NCI-H446 (cell line): ENCODE measurements at regions not wholly inside any gene's neighbourhood (a gene's known extent, or its start where the extent isn't known, plus 50 kb on each side); places are given as distances from the start of the nearest gene placed in this dataset.
A peak's percentile ranks its signal among the peaks of the same experiment; 100 is the strongest.
"Not testable (repeated sequence)": the region's sequence is repeated elsewhere in the genome, so short reads cannot be mapped to it uniquely, and the experiment has no call there.

Experiments
- DNase-seq, 2 experiments: peaks; one replicate each; lab custom pipeline; 2025; lab: John Stamatoyannopoulos, UW

DNA sequence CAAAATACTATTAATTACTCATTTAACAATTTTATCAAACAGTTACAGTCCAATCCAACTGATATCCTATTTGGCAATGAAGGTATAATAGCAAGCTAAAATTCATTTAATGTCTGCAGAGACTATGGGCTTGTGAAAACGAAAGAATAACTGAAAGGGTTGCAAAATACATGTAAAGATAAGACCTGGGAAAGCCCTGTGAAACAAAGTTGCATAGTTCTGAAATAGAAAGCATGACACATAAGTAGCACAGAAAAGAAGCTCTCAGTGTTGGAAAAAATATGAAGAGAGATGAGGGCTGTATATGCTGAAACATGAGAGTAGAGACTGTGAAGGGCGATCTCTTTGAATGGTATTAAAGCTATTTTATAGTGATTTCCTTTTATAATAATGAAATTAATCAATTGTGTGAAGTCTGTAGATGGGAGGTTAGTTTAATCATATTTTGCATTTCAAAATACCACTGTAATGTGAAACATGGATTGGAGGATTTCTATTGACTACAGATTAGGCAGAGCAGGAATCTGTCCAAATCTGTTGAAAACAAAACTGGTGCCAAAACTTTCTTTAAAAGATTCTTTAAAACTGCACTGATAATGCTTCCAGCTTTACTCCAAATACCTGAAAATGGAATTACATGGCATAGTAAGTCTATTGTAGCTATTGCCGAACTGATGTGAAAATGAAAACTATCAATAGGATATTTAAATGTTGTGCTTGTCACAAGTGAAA lies 1518.9 kb upstream of the B3GALT2 start:
- peak; percentile 63 to 70 for DNase-seq

DNA sequence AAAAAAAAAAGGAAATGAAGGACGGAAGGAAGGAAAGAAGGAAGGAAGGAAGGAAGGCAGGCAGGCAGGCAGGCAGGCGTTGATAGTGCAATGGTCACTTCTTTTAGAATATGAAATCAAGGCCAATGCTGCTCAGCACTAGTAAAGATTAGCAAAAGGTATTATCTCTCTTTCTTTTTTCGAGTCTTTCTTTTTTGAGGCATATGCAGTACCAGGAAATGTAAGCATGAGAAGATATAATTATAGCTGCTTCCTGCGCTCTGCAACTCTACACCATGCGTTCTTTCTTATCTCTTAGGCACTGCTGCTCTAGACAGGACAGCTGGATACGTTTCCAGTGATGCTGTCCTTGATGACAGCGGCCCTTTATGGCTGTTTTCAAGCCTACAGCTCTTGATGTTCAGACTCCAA lies 1512.5 kb upstream of the B3GALT2 start:
- no peak for DNase-seq

DNA sequence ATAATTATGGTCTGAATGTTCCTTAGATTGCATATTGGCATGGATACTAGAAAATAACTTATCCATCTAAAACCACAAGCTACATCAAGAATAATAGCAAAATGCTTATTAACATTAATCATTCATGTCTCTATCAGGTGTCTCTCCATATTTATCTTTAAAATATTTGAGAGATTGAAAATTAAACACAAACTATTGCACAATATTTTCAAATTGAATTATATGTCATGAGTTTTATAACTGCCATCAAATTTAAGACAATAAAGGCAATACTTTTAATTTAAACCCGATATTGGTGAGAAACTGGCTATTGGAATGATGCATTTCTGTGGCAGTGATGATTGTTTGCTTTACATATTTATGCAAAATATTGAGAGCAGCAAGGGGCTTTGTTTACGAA lies 1506.8 kb upstream of the B3GALT2 start:
- DNase-seq, result no peak

DNA sequence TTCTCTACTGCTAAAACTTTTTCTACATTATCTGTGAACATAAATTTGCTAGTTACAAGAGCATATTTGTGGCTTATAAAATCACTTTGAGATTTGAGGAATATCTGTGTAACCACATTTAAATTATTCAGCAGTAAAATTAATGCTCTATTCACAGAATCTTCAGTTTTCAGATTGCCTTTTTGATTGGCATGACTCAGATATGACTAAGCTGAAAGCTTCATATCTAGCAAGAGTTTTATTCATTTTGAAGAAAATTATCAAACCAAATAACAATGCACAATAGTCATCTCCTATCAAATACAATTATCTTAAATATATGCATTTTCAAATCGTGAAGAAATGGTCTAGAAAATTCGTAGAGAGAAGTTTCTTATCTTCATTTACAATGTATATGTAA lies 1498.2 kb upstream of the B3GALT2 start:
- DNase-seq, result no peak

DNA sequence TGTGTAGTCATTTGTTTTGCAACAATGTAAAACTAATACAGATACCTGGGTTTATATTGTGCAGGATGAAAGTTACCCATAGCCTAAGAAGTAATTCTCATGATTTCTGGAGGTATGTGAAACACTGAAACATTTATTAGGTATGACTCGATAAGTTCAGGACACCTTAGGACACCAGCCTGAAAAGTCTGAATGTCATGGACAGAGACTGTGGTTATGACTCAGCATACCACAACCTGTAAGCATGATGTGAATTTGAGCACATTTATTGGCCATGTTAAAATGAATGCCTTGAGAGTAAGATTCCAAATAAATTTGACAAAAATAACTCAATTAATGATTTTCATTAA lies 1471.7 kb upstream of the B3GALT2 start:
- DNase-seq, result no peak

DNA sequence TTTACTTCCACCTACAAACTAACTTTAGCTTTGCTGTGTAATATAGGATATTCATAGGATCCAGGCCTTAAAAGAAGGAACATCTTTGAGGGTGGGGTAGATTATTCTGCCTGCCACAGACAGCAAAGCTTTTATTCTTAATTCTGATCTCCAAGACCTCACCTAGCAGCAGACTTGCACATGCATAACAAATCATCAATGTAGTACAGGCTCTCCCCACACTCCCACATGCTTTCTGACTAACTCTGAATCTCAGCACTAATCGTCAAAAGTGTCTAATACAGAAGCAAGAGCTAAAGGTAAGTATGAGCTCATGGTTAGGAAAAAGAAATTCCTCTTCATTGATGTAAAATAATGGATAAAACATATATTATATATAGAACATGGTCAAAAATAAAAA lies 1468.5 kb upstream of the B3GALT2 start:
- DNase-seq, result no peak

DNA sequence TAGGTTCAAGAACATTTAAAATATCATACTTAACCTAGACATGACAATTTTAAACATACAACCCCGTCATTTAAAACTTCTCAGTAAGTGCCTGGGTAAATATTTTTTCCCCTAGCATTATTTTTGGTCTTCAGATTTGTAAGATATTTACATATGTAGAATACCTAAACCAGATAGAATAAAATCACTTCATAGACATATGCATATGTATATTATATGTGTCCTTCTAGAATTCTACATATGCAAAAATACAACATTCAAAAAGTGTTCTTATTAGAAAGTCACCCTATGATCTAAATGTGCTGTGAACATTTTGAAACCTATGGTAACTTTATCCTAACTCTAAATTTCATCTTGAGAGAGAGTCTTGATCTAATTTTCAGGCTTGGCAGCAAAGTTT lies 1467.0 kb upstream of the B3GALT2 start:
- no peak for DNase-seq

DNA sequence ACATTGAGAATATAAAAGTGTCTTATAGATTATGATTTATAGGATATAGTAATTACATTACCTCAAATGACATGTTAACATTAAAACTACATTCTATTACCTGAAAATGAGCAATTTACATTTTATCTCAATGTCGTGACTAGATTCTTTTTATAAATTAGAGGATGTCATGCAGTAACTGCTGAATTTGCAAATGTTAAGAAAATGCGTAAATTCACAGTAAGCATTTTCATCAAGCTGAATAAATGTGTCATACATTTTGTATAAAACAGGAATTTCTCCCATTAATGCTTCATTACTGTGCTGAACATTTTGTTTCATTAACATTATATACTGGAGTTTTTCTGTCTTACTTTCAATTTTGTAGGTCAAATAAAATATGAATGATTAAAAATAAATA lies 1460.7 kb upstream of the B3GALT2 start:
- no peak for DNase-seq

DNA sequence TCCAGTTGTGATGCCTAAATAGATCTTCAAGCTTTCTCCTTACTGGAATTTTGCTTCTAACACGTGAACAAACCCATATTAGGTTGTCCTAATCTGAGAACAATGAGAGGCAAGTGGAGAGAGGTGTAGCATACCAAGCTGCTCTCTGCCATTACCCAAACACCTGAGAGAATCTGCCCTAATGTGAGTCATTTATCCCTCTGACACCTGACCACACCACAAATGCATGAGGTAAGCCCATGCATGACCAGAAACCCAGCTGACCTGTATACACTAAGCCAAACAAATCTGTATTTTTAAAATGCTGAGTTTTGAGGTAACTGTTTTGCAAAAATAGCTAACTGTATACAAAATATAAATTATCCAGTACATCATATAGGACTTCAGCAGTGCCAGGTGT lies 1458.1 kb upstream of the B3GALT2 start:
- DNase-seq, result no peak

DNA sequence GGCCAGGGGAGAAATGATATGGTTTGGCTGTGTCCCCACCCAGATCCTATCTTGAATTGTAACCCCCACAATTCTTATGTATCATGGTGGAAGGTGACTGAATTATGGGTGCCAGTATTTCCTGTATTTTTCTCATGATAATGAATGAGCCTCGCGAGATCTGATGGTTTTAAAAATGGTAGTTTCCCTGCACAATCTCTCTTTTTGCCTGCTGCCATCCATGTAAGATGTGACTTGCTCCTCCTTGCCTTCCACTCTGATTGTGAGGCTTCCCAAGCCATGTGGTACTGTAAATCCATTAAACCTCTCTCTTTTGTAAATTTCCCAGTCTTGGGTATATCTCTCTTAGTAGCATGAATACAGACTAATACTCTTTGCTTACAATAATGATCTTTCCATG lies 1453.9 kb upstream of the B3GALT2 start:
- DNase-seq, result no peak

DNA sequence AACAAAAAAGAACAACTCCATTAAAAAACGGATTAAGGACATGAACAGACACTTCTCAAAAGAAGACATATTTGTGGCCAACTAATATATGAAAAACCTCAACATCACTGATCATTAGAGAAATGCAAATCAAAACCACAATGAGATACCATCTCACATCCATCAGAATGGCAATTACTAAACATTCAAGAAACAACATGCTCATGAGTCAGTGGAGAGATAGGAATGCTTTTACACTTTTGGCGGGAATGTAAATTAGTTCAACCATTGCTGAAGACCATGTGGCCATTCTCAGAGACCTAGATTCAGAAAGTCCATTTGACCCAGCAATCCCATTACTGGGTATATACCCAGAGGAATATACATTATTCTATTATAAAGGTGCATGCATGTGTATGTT lies 1442.6 kb upstream of the B3GALT2 start:
- no peak for DNase-seq

DNA sequence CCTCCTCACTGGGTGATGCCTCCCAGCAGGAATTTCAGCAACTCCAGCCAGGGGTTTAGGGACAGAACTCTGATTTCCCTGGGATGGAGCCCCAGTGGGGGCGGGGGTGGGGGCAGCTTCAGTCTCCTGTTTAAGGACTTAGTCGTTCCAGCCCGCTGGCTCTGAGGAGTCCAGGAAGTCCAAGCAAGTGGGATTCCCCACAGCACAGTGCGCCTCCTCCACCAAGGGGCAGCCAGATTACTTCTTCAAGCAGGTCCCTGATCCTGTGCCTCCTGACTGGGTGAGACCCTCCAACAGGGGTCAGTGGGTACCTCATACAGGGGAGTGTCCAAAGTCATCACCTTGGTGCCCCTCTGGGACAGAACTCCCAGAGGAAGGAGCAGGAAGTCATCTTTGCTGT lies 1438.4 kb upstream of the B3GALT2 start:
- no peak for DNase-seq

DNA sequence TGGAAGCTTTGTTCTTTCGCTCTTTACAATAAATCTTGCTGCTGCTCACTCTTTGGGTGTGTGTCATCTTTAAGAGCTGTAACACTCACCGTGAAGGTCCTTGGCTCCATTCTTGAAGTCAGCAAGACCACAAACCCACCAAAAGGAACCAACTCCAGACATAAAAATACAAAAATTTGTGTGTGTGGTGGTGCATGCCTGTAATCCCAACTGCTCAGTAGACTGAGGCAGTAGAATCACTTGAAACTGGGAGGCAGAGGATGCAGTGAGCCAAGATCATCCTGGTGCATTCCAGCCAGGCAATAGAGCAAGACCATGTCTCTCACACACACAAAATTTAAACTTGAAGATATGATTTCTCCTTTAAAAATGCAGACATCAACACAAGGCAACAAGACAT lies 1431.7 kb upstream of the B3GALT2 start:
- no peak for DNase-seq

DNA sequence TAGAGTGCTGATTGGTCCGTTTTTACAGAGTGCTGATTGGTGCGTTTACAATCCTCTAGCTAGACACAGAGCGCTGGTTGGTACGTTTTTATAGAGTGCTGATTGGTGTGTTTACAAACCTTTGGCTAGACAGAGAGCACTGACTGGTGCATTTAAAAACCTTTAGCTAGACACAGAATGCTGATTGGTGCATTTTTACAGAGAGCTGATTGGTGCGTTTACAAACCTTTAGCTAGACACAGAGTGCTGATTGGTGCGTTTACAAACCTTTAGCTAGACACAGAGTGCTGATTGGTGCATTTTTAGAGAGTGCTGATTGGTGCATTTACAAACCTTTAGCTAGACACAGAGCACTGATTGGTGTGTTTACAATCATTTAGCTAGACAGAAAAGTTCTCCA lies 1430.9 kb upstream of the B3GALT2 start:
- DNase-seq, result not testable (repeated sequence)

DNA sequence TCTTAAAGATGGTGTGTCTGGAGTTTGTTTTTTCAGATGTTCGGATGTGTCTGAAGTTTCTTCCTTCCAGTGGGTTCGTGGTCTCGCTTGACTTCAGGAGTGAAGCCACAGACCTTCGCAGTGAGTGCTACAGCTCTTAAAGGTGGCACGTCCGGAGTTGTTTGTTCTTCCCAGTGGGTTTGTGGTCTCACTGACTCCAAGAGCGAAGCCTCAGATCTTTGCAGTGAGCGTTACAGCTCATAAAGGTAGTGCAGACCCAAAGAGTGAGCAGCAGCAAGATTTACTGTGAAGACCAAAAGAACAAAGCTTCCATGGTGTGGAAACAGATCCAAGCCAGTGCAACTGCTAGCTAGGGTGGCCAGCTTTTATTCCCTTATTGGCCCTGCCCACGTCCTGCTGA lies 1430.4 kb upstream of the B3GALT2 start:
- DNase-seq, result no peak

DNA sequence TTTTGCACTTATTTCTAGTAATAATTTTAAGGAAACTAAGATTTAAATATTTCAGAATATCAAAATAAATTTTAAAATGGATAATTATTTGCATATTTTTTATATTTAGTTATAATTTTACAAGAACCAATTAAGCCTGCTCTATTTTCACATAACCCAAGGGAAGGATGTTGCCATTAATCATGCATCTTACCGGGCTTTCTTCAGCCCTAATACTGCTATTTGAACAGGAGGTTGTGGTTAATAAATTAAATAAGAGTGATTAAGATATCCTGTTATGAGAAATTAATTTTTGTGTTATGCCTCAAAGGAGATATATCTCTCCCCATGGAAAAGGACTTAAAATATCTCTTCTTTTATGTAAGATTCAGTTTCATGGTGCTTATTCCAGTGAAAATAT lies 1415.8 kb upstream of the B3GALT2 start:
- DNase-seq, result no peak

DNA sequence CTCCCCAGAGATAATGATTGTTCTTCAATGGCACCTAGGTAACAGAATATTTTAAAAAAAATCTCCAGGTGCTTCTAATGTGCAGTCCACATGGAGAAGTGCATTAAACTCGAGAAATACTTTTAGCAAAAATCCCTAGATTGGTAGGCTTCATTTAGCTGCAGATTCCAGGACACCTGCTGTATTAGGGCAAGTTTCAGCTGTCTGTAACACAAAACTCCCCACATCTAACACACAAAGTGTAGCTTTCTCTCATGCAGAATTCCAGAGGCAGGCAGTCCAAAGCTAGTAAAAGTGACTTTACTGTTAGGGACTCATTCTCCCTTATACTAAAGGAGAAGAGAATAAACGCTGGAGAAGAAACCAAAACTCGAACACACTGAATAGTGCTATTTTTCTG lies 1414.3 kb upstream of the B3GALT2 start:
- DNase-seq, result no peak

DNA sequence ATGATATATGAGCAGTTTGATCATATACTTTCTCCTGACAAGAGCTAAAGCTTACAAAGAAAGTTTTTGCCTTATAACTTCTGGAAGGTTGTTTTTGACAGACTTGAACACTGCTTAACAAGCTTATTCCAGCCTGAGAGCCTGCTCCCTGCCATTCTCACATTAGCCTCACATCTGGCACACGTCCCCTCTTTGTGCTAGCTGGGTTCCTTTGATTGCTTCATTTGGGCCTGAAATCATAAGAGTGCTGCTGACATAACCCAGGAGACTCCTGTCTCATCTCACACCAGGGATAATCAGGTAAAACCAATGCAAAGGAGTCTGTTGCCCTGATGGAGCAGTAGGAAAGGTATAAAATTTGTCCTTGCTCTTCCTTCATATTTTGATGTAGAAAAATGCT lies 1411.7 kb upstream of the B3GALT2 start:
- peak in 1 of 2 experiments; percentile 21 for DNase-seq

DNA sequence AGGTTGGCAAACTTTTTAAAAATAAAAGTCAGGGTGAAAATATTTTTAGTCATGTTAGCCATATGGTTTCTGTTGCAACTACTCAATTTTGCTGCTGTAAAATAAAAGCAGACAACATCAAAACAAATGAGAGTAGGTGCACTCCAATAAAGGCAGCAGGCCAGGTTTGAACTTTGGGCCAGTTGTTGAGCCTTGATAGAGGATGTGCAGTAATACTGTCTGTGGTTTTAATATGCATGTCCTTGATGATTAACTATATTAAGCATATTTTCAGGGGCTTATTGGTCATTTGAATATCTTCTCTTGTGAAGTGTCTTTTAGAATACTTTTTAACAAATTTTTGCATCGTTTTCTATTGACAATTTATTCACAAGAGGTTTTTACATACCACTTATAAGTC lies 1399.9 kb upstream of the B3GALT2 start:
- no peak for DNase-seq

DNA sequence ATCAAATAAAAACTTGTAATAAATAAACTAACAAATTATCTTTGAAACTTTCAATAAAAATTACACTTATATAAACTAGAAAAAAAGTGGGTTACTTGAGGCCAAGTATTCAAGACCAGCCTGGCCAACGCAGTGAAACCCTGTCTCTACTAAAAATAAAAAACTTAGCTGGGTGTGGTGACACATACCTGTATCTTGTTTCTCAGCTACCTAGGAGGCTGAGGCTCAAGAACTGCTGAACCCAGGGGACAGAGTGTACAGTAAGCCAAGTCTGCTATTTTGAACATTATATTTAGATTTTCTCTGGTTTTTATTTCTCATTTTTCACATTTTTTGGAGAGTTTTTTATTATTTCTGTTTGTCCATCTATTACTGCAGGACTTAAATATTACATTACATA lies 1397.6 kb upstream of the B3GALT2 start:
- DNase-seq, result no peak

DNA sequence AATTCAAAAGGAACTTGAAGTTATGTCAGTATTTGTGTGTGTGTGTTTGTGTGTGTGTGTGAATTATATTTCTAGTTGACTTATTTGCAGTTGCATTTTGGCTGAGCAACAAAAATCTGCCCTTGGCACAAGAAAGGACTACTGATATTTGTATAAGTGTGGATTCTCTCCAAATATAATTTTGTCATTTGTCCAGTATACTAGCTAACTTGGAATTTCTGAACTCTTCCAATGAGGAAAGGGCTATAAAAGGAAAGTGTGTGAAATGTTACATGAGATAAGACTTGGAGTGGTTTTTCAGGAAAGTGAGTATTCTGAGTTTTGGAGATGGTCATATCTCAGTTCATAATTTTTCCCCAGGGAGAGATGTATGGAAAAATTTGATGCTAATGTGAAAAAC lies 1384.1 kb upstream of the B3GALT2 start:
- DNase-seq, result peak; percentile 62 to 88

DNA sequence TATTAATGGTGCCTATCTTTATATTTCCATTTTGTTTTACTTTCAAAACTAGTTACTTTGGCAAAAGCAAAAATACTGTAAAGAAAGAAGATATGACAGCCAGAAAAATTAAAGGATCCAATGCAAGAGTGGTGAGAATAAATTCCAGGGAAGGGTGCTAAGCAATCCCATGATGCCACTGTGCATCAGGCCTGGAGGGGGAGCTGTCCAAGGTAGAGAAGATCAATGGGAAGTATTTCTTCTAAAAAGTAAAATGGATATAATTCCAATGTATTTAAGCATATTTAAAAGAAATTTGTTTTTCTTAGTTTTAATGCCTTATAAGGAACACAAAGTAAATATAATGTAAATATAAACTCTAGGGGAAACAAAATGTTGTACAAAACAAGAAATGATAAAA lies 1382.2 kb upstream of the B3GALT2 start:
- no peak for DNase-seq

DNA sequence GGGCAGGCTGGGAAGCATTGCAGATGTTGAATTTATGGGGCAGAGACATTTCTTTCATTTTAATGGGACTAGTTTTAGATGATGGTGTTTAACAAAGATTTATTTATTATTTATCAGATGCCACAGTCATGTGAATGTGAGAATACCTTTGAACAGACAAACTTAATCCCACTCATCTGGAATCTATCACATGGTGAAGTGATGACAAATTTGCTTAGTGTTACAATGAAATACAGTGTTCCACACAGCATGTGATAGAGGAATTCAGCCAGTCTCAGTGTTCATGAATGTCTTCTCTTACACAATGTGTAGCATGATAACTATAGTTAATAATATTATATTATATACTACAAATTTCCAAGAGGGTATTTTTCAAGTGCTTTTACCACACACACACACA lies 1361.7 kb upstream of the B3GALT2 start:
- no peak for DNase-seq

DNA sequence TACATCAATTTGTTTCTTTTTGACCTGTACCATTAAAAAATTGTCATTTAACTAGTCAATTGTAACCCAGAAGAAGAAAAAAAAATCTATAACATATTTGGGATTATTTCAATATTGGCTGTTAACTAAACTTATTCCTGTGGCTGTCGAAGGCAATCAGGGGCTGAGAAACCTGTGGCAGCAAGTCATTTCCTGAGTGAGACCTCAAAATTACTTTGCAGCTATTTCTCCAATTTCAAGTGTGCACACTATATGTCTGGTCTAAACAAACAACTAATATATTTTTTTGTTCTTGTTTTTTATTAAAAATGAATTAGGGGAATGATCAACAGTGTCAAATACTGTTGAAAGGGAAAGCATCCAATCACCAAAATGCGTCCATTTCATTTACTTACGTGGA lies 1357.6 kb upstream of the B3GALT2 start:
- no peak for DNase-seq

DNA sequence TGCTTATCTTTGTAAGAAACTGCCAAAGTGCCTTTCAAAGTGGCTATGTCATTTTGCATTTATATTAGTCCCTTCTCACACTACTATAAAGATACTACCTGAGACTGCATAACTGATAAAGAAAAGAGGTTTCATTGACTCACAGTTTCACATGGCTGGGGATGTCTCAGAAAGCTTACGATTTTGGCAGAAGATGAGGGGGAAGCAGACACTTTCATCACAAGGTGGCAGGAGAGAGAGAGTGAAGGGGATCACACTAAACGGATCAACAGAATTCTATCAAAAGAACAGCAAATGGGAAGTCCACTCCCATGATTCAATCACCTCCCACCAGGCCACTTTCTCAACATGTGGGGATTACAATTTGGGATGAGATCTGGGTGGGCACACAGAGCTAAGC lies 1352.0 kb upstream of the B3GALT2 start:
- no peak for DNase-seq
